Adrenal gland (tissue), 9 donors: ENCODE measurements at regions not wholly inside any gene's neighbourhood (a gene's known extent, or its start where the extent isn't known, plus 50 kb on each side); places are given as distances from the start of the nearest gene placed in this dataset.
A peak's percentile ranks its signal among the peaks of the same experiment; 100 is the strongest.

Experiments
- DNase-seq, 7 donors: peaks; one replicate each; pipeline ENCODE4 v3.0.0-alpha.2; 2019 to 2020
- H3K27ac ChIP-seq, 5 donors: fragments of 200-600 bp; sonication (generic) in 4 of 5; 1 replicate in 3 of 5; 2 replicates in 2 of 5; pipeline versions ENCODE4 v1.5.1 to v1.8.0; 2016 to 2020; ENCODE audit warnings: mild to moderate bottlenecking in 1 of 5
- H3K27me3 ChIP-seq: fragments of 200-600 bp; 2 replicates; pipeline ENCODE4 v1.8.0; 2021
- H3K36me3 ChIP-seq, 2 donors: fragments of 200-600 bp; replicated peaks in 1 of 2; 1 replicate in 1 of 2; 2 replicates in 1 of 2; pipeline versions ENCODE4 v1.5.1 to v1.8.0; 2018 to 2022
- H3K4me1 ChIP-seq, 2 donors: fragments of 200-600 bp; replicated peaks in 1 of 2; 1 replicate in 1 of 2; 2 replicates in 1 of 2; pipeline versions ENCODE4 v1.5.1 to v1.8.0; 2018 to 2021
- H3K4me3 ChIP-seq, 4 donors: fragments of 200-600 bp; sonication (generic) in 3 of 4; one replicate each; pipeline ENCODE4 v1.5.1; 2016 to 2018
- H3K9me3 ChIP-seq, 3 donors: fragments of 200-600 bp; sonication (generic) in 1 of 3; replicated peaks in 1 of 3; 1 replicate in 2 of 3; 2 replicates in 1 of 3; pipeline versions ENCODE4 v1.5.1 to v1.8.0; 2016 to 2021
- CTCF ChIP-seq, 6 experiments: fragments of 450-650 bp in 4 of 6; fragments of 200-600 bp in 2 of 6; sonication (generic) in 1 of 6; IDR thresholded peaks; 1 replicate in 5 of 6; 2 replicates in 1 of 6; pipeline versions ENCODE4 v1.5.1 to v1.8.0; 2016 to 2021; ENCODE audit warnings: antibody characterized with exemption in 6 of 6, mild to moderate bottlenecking in 2 of 6, moderate library complexity in 1 of 6
- POLR2A ChIP-seq, 2 donors: fragments of 450-650 bp; IDR thresholded peaks; one replicate each; pipeline ENCODE4 v1.6.1; 2017; ENCODE audit warnings: antibody characterized with exemption in 2 of 2, mild to moderate bottlenecking in 2 of 2, moderate library complexity in 1 of 2
- WGBS, 4 donors: extraction: QIAGEN DNeasy Blood & Tissue Kit in 2 of 4; methylation state at CpG; one replicate each; pipeline versions ENCODE4 v1.1.5 to v1.1.7; 2013 to 2017; 5-methylcytosine and 5-hydroxymethylcytosine counted together
- intact Hi-C, 2 donors: fragments of 100-400 bp; cut with DNase I; formaldehyde crosslinking; loops; one replicate each; pipeline versions ENCODE4 v1.14.1 to v1.15.0; 2022 to 2023
- donor health status: healthy with polysubstance abuse.
- donor health status: Bipolar disorder and iron deficiency.
- donor health status: DM: yes; HTN: yes; CAD: no.
- donor health status: DM: no; HTN: no; CAD: no.
- donor health status: DM: no; HTN: no; CAD: no.

- intact Hi-C loops = no loop called here
- no peak for DNase-seq
- Histone ChIP-seq H3K27me3 (no peaks in the 10 kb centered on the region), H3K9me3 (no peaks in the 10 kb centered on the region), H3K36me3 (no peaks in the 10 kb centered on the region), H3K4me1 (no peaks in the 10 kb centered on the region), H3K4me3 (no peak overlapping the region), H3K27ac (no peak overlapping the region)
- WGBS, 4 donors = 59 to 69% (median 66%) methylated on average over 8 of the region's 8 CpGs
- no peak for TF ChIP-seq CTCF (IDR thresholded peaks at IDR 0.05)
- no peak for TF ChIP-seq POLR2A (IDR thresholded peaks at IDR 0.05)
These were observed 1028.7 kb downstream of the XPNPEP1 start for GRCh38 chr10:108894402-108895301.

GRCh38 chr10:108877095-108877561 lies 1046.2 kb downstream of the XPNPEP1 start:
- H3K27ac ChIP-seq = no peak overlapping the region
- no peaks in the 10 kb centered on the region for H3K36me3 ChIP-seq
- no peaks in the 10 kb centered on the region for H3K9me3 ChIP-seq
- TF ChIP-seq CTCF (IDR thresholded peaks at IDR 0.05) = no peak
- no peak for TF ChIP-seq POLR2A (IDR thresholded peaks at IDR 0.05)
- no peaks in the 10 kb centered on the region for H3K4me1 ChIP-seq
- 23 to 35% (median 28%) methylated on average over 5 of the region's 5 CpGs for WGBS, 4 donors
- no peak overlapping the region for H3K4me3 ChIP-seq
- intact Hi-C loops = no loop called here
- no peaks in the 10 kb centered on the region for H3K27me3 ChIP-seq
- peak in 1 of 7 donors; percentile 59 for DNase-seq

GRCh38 chr10:108872854-108873253 lies 1050.5 kb downstream of the XPNPEP1 start:
- no peak overlapping the region for H3K4me3 ChIP-seq
- TF ChIP-seq CTCF (IDR thresholded peaks at IDR 0.05) (no peak), POLR2A (IDR thresholded peaks at IDR 0.05) (no peak)
- H3K9me3 ChIP-seq = no peaks in the 10 kb centered on the region
- no peaks in the 10 kb centered on the region for H3K27me3 ChIP-seq
- intact Hi-C loops = no loop called here
- no peaks in the 10 kb centered on the region for H3K36me3 ChIP-seq
- DNase-seq = no peak
- no peaks in the 10 kb centered on the region for H3K4me1 ChIP-seq
- no peak overlapping the region for H3K27ac ChIP-seq
- 46 to 68% (median 54%) methylated on average over 2 of the region's 2 CpGs for WGBS, 4 donors

GRCh38 chr10:108868881-108869280 lies 1054.4 kb downstream of the XPNPEP1 start:
- WGBS, 4 donors = 42 to 75% (median 51%) methylated on average over 1 of the region's 1 CpG
- no peak overlapping the region for H3K27ac ChIP-seq
- no peaks in the 10 kb centered on the region for H3K27me3 ChIP-seq
- H3K36me3 ChIP-seq = no peaks in the 10 kb centered on the region
- no peaks in the 10 kb centered on the region for H3K9me3 ChIP-seq
- DNase-seq = no peak
- intact Hi-C loops = no loop called here
- no peaks in the 10 kb centered on the region for H3K4me1 ChIP-seq
- TF ChIP-seq CTCF (IDR thresholded peaks at IDR 0.05) (no peak), POLR2A (IDR thresholded peaks at IDR 0.05) (no peak)
- H3K4me3 ChIP-seq = no peak overlapping the region
